ENCODE measurements at regions not wholly inside any gene's neighbourhood (a gene's known extent, or its start where the extent isn't known, plus 50 kb on each side); places are given as distances from the start of the nearest gene placed in this dataset.

DNA sequence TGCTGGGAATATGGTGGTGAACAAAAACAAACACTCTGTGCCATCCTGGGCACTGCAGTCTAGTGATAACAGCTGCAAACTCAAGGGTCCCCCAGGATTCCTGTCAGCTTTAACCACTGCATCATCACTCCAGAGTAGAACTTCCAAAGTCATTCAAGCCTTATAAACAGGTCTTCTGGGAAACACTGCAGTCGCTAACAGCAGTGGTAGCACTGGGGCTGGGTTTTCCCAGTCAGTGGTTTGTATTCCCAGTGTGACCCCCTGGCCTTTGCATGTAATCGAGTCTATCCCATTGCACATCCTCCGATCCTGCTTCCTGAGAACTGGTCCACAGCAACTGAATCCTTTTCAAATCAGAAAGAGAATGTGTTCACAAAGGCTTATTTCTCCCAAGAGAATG lies 623.5 kb downstream of the EDEM1 start:
- no peaks in the 10 kb centered on the region for H3K27me3 ChIP-seq (ENCODE audit: control insufficient read depth, insufficient read depth, low read length)

DNA sequence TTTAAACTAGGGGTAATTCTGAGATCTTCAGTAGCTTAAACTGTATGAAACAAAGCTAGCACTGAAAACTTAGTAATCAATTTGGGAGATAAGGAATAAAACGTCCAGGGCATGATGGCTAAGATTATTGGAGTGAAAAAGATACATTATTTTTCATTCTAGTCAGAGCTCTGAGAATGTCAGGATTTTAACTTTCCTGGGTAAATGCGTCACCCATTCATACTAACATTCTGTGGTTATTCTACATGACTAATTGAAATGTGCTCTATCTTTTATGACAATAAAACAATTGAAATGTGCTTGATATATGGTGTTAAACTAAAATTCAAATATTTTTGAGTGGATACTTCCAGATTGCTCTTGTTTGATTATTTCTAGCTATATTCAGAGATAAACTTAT lies 626.0 kb downstream of the EDEM1 start:
- Histone ChIP-seq H3K4me1 (ENCODE audit: control insufficient read depth, insufficient read depth, low read length) (no peaks in the 10 kb centered on the region), H3K9me3 (ENCODE audit: control insufficient read depth, insufficient read depth, low read length) (no peaks in the 10 kb centered on the region), H3K36me3 (ENCODE audit: control insufficient read depth, insufficient read depth, low read length) (no peaks in the 10 kb centered on the region), H3K9ac (ENCODE audit: low read depth, low read length) (no peak overlapping the region), H3K4me3 (ENCODE audit: low read depth, low read length) (no peak overlapping the region), H3K27me3 (ENCODE audit: control insufficient read depth, insufficient read depth, low read length) (no peaks in the 10 kb centered on the region)

More for the DNA sequence above, 623.5 kb downstream of the EDEM1 start:
- Histone ChIP-seq H3K9ac (ENCODE audit: low read depth, low read length) (no peak overlapping the region), H3K36me3 (ENCODE audit: control insufficient read depth, insufficient read depth, low read length) (no peaks in the 10 kb centered on the region), H3K9me3 (ENCODE audit: control insufficient read depth, insufficient read depth, low read length) (no peaks in the 10 kb centered on the region), H3K4me3 (ENCODE audit: low read depth, low read length) (no peak overlapping the region), H3K4me1 (ENCODE audit: control insufficient read depth, insufficient read depth, low read length) (no peaks in the 10 kb centered on the region)

DNA sequence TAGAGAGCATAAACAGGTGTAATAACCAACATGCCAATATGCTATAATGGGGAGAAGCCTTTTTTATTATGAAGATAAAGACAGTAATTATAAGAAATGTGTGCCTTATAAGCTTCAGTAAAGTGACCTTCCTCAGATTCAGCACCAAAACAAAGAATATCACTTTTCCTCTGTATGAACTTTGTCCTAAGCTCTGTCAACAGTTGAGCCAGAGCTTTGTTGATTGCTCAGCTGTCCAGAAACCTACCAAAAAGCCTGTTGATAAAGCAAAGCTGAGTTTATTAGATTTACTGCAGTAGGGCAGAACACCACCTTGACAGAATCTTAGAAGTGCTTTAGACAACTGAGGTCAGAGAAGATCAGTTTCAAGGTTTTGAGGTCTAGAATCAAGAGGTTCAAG lies 635.3 kb downstream of the EDEM1 start:
- Histone ChIP-seq H3K36me3 (ENCODE audit: control insufficient read depth, insufficient read depth, low read length) (no peaks in the 10 kb centered on the region), H3K9me3 (ENCODE audit: control insufficient read depth, insufficient read depth, low read length) (no peaks in the 10 kb centered on the region), H3K4me1 (ENCODE audit: control insufficient read depth, insufficient read depth, low read length) (no peaks in the 10 kb centered on the region), H3K9ac (ENCODE audit: low read depth, low read length) (no peak overlapping the region), H3K27me3 (ENCODE audit: control insufficient read depth, insufficient read depth, low read length) (no peaks in the 10 kb centered on the region), H3K4me3 (ENCODE audit: low read depth, low read length) (no peak overlapping the region)

DNA sequence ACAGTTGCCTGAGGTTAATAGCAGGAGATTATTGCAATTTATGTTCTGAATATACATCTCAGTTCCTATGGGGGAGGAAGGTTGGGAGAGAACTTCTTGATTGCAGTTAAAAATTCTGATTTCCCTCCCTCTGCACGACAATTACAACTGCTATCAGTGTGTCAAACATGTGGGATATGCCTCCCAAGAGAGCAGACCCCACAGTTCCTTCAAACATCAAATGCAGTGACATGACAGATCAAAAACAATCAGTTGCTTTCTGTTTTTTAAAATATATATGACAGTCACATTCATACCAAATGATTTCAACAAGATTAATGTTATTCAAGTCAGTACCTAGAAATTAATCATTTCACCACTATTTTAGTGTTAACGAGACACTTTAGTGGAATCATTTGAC lies 639.0 kb downstream of the EDEM1 start:
- Histone ChIP-seq H3K27me3 (ENCODE audit: control insufficient read depth, insufficient read depth, low read length) (no peaks in the 10 kb centered on the region), H3K9me3 (ENCODE audit: control insufficient read depth, insufficient read depth, low read length) (no peaks in the 10 kb centered on the region), H3K9ac (ENCODE audit: low read depth, low read length) (no peak overlapping the region), H3K4me3 (ENCODE audit: low read depth, low read length) (no peak overlapping the region), H3K36me3 (ENCODE audit: control insufficient read depth, insufficient read depth, low read length) (no peaks in the 10 kb centered on the region), H3K4me1 (ENCODE audit: control insufficient read depth, insufficient read depth, low read length) (no peaks in the 10 kb centered on the region)

DNA sequence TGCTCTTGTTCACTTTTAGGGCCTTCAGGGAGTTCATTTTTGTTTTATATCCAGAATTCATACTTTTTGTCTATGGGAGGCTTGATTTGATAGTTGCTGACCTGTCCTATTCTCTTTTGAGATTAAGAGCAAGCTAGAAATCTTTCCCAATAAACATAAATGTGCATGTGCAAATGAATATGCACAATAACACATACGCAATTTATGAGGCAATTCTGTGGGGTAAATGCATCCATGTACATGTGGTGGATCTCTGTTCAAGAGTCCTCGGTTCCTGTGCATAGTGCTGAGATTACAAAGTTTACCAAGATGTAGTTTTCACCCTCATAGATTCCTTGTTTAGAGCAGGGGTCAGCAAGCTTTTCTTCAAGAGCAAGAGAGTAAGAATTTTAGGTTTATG lies 640.7 kb downstream of the EDEM1 start:
- no peaks in the 10 kb centered on the region for H3K27me3 ChIP-seq (ENCODE audit: control insufficient read depth, insufficient read depth, low read length)
- H3K9ac ChIP-seq (ENCODE audit: low read depth, low read length): no peak overlapping the region
- no peaks in the 10 kb centered on the region for H3K9me3 ChIP-seq (ENCODE audit: control insufficient read depth, insufficient read depth, low read length)
- H3K36me3 ChIP-seq (ENCODE audit: control insufficient read depth, insufficient read depth, low read length): no peaks in the 10 kb centered on the region
- no peaks in the 10 kb centered on the region for H3K4me1 ChIP-seq (ENCODE audit: control insufficient read depth, insufficient read depth, low read length)
- no peak overlapping the region for H3K4me3 ChIP-seq (ENCODE audit: low read depth, low read length)

DNA sequence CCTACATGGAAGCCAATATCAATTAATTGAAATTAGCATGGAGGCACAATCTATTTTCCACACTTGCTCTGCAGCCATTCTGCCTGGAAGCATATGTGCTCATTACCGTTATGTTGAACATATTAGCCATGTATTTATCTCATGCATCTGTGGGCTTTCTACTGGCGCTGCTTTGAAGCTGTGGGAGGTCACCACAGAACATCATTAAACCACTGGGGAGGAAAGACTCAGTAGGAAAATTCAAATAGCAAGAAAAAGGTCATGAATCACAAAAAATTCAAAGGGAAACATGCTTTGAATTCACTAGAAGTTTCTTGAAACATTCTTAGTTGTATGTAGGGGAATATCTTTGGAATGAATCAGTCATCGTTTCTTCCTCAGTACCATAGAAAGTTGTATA lies 652.5 kb downstream of the EDEM1 start:
- H3K4me1 ChIP-seq (ENCODE audit: control insufficient read depth, insufficient read depth, low read length): no peaks in the 10 kb centered on the region
- no peaks in the 10 kb centered on the region for H3K36me3 ChIP-seq (ENCODE audit: control insufficient read depth, insufficient read depth, low read length)
- H3K9ac ChIP-seq (ENCODE audit: low read depth, low read length): no peak overlapping the region
- no peak overlapping the region for H3K4me3 ChIP-seq (ENCODE audit: low read depth, low read length)
- H3K9me3 ChIP-seq (ENCODE audit: control insufficient read depth, insufficient read depth, low read length): no peaks in the 10 kb centered on the region
- no peaks in the 10 kb centered on the region for H3K27me3 ChIP-seq (ENCODE audit: control insufficient read depth, insufficient read depth, low read length)

DNA sequence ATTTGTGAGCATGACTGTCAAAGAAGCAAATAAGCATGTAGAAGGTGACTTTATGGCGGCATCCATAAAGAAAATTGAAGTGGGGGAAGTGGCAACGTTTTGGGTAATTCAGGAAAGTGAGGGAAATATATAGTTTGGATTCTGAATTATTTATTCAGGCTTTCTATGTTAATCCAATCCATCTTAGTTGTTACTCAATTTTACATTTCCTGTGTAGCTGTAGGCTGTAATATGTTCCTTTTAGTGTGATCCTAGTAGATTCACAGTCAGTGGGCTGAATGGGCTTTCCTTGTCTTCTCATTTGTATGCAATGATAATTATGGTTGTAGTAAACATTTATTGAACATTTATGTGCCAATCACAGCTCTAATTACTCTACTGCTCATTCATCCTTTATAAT lies 654.1 kb downstream of the EDEM1 start:
- Histone ChIP-seq H3K9me3 (ENCODE audit: control insufficient read depth, insufficient read depth, low read length) (no peaks in the 10 kb centered on the region), H3K4me1 (ENCODE audit: control insufficient read depth, insufficient read depth, low read length) (no peaks in the 10 kb centered on the region), H3K4me3 (ENCODE audit: low read depth, low read length) (no peak overlapping the region), H3K36me3 (ENCODE audit: control insufficient read depth, insufficient read depth, low read length) (no peaks in the 10 kb centered on the region), H3K27me3 (ENCODE audit: control insufficient read depth, insufficient read depth, low read length) (no peaks in the 10 kb centered on the region), H3K9ac (ENCODE audit: low read depth, low read length) (no peak overlapping the region)

DNA sequence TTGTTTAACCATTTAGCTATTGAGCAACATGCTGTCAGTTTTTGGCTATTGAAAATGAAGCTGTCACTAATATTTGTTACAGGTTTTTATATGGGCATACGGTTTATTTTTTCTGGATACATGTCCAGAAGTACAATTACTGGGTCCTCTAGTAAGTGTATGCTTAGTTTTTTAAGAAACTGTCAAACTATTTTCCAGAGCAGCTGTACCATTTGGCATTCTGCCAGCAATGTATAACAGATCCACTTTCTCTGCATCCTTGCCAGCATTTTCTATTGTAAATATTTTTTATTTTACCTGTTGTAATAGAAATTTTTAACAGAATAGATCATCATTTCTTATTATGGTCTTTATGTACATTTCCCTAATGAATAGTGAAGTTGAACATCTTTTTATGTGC lies 658.8 kb downstream of the EDEM1 start:
- no peaks in the 10 kb centered on the region for H3K9me3 ChIP-seq (ENCODE audit: control insufficient read depth, insufficient read depth, low read length)
- no peak overlapping the region for H3K9ac ChIP-seq (ENCODE audit: low read depth, low read length)
- H3K4me1 ChIP-seq (ENCODE audit: control insufficient read depth, insufficient read depth, low read length): no peaks in the 10 kb centered on the region

DNA sequence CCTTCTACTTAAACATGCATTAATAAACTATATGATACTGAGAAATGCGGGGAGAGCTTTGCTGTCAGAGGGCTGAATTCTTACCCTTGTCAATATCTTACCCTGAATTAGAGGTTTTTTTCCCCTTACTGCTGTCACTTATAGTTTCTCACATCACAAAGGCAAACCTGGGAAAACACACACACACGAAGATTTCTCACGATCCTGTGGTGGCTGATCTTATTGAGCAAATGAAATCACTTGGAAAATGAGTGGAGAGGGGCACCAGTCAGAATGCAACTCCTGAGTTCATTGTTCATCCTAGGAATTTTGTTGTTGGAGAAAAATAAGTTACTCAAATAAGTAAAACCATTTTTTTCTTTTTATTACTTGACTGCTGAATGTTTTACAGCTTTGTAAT lies 673.6 kb downstream of the EDEM1 start:
- Histone ChIP-seq H3K9ac (ENCODE audit: low read depth, low read length) (no peak overlapping the region), H3K4me3 (ENCODE audit: low read depth, low read length) (no peak overlapping the region), H3K4me1 (ENCODE audit: control insufficient read depth, insufficient read depth, low read length) (no peaks in the 10 kb centered on the region), H3K27me3 (ENCODE audit: control insufficient read depth, insufficient read depth, low read length) (no peaks in the 10 kb centered on the region), H3K9me3 (ENCODE audit: control insufficient read depth, insufficient read depth, low read length) (no peaks in the 10 kb centered on the region), H3K36me3 (ENCODE audit: control insufficient read depth, insufficient read depth, low read length) (no peaks in the 10 kb centered on the region)

More for the DNA sequence above, 658.8 kb downstream of the EDEM1 start:
- Histone ChIP-seq H3K27me3 (ENCODE audit: control insufficient read depth, insufficient read depth, low read length) (no peaks in the 10 kb centered on the region), H3K4me3 (ENCODE audit: low read depth, low read length) (no peak overlapping the region), H3K36me3 (ENCODE audit: control insufficient read depth, insufficient read depth, low read length) (no peaks in the 10 kb centered on the region)

DNA sequence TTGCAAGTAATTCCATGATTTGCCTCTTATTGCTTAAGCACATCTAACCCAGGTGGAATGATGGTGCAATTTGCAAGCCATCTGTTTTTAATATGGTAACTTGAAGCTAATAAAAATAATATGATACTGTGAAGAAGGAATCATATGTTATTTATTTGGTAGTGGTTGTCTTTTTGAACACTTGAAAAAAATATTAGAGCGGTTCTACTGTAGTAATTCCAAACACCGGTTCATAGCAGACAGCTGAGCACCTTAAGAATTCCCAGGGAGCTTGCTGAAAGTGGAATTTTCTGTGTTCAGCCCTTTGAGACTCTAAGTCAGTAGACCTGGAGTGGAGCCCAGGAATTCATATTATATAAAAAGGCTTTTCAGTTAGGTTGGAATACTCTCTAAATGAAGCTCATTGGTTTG lies 687.4 kb downstream of the EDEM1 start:
- no peaks in the 10 kb centered on the region for H3K36me3 ChIP-seq (ENCODE audit: control insufficient read depth, insufficient read depth, low read length)
- no peaks in the 10 kb centered on the region for H3K9me3 ChIP-seq (ENCODE audit: control insufficient read depth, insufficient read depth, low read length)
- no peak overlapping the region for H3K4me3 ChIP-seq (ENCODE audit: low read depth, low read length)
- H3K27me3 ChIP-seq (ENCODE audit: control insufficient read depth, insufficient read depth, low read length): no peaks in the 10 kb centered on the region
- no peaks in the 10 kb centered on the region for H3K4me1 ChIP-seq (ENCODE audit: control insufficient read depth, insufficient read depth, low read length)
- no peak overlapping the region for H3K9ac ChIP-seq (ENCODE audit: low read depth, low read length)

DNA sequence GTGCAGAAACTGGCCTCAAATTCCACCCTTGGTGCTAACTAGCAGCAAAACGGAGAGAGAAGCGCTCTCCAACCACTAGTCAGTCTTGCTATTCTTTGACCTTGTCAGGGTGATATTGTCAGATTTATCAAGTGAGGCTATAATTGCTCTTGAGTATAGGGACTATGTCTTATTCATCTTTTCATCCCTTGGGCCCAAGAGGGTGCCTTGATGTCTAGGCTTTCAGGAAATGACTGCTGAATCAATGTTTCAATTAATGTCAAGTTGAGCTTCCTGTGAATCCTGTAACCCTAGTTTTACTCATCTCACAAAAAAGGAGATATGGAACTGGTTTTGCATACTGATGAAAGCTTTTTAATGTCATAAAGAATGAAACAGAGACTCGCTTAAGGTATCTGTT lies 701.3 kb downstream of the EDEM1 start:
- Histone ChIP-seq H3K4me3 (ENCODE audit: low read depth, low read length) (no peak overlapping the region), H3K9me3 (ENCODE audit: control insufficient read depth, insufficient read depth, low read length) (no peaks in the 10 kb centered on the region), H3K9ac (ENCODE audit: low read depth, low read length) (no peak overlapping the region), H3K36me3 (ENCODE audit: control insufficient read depth, insufficient read depth, low read length) (no peaks in the 10 kb centered on the region), H3K4me1 (ENCODE audit: control insufficient read depth, insufficient read depth, low read length) (no peaks in the 10 kb centered on the region), H3K27me3 (ENCODE audit: control insufficient read depth, insufficient read depth, low read length) (no peaks in the 10 kb centered on the region)

DNA sequence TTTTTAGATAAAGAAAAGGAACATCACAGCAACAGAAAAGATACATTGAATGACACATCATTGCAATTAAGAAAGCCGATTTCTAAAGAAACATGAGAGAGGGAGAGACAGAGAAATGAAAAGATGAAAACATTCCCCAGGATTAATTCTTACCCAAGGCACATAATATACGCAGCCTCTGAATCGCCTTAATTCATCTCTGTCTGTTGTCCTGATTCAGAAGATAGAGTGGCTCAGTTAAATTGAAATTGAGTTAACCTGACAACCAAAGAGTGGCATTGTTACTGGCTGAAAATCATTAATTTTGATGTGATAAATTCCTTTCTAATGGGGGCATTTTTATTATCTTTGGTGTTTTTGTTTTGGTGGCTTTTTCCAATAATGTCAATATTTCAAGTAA lies 701.9 kb downstream of the EDEM1 start:
- Histone ChIP-seq H3K27me3 (ENCODE audit: control insufficient read depth, insufficient read depth, low read length) (no peaks in the 10 kb centered on the region), H3K36me3 (ENCODE audit: control insufficient read depth, insufficient read depth, low read length) (no peaks in the 10 kb centered on the region), H3K9me3 (ENCODE audit: control insufficient read depth, insufficient read depth, low read length) (no peaks in the 10 kb centered on the region), H3K9ac (ENCODE audit: low read depth, low read length) (no peak overlapping the region), H3K4me1 (ENCODE audit: control insufficient read depth, insufficient read depth, low read length) (no peaks in the 10 kb centered on the region), H3K4me3 (ENCODE audit: low read depth, low read length) (no peak overlapping the region)

DNA sequence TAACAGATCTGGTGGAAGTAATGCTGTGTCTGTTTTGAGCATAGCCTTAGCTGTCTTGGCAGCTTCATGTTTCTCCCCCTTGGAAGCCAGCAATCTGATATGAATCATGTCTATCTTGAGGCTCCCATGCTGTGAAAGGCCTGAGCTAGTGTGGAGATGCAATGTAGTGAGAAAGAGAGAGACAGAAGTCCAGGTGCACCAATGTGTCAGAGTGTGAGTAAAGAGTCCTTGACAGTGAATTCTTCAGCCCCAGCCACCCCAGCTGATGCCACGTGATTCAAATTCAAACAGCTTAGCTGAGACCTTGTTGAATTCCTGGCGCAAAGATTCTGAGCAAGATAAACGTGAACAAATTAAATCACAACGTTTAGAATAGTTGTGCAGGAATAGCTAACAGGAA lies 704.2 kb downstream of the EDEM1 start:
- no peak overlapping the region for H3K4me3 ChIP-seq (ENCODE audit: low read depth, low read length)
- no peaks in the 10 kb centered on the region for H3K4me1 ChIP-seq (ENCODE audit: control insufficient read depth, insufficient read depth, low read length)
- no peaks in the 10 kb centered on the region for H3K36me3 ChIP-seq (ENCODE audit: control insufficient read depth, insufficient read depth, low read length)
- no peak overlapping the region for H3K9ac ChIP-seq (ENCODE audit: low read depth, low read length)
- no peaks in the 10 kb centered on the region for H3K9me3 ChIP-seq (ENCODE audit: control insufficient read depth, insufficient read depth, low read length)
- H3K27me3 ChIP-seq (ENCODE audit: control insufficient read depth, insufficient read depth, low read length): no peaks in the 10 kb centered on the region
